Stimulated activated CD8-positive, alpha-beta memory T cell treated with anti-CD3 and anti-CD28 coated beads, Interleukin-7, amount 100 ng/mL, for 48 hours (primary cell): ENCODE measurements at regions not wholly inside any gene's neighbourhood (a gene's known extent, or its start where the extent isn't known, plus 50 kb on each side); places are given as distances from the start of the nearest gene placed in this dataset.
A peak's percentile ranks its signal among the peaks of the same experiment; 100 is the strongest.
"Not testable (repeated sequence)": the region's sequence is repeated elsewhere in the genome, so short reads cannot be mapped to it uniquely, and the experiment has no call there.

Experiments used
- DNase-seq, 2 donors: peaks; one replicate each; pipeline ENCODE4 v3.0.0-alpha.2; 2020; ENCODE audit warnings: low read depth in 1 of 2; ENCODE audit errors: extremely low read depth in 1 of 2

- no peak for DNase-seq
Observed at GRCh38 chr6:27854421-27854820, 57.8 kb downstream of the OR2B2 start.

- DNase-seq: no peak
Observed at GRCh38 chr6:27851440-27851839, 60.8 kb downstream of the OR2B2 start.

- DNase-seq: not testable (repeated sequence)
Observed at GRCh38 chr6:27849001-27849400, 63.2 kb downstream of the OR2B2 start.

GRCh38 chr6:27847706-27848105 is 64.5 kb downstream of the OR2B2 start:
- no peak for DNase-seq

GRCh38 chr6:27840572-27840971 is 71.6 kb downstream of the OR2B2 start:
- DNase-seq: no peak

GRCh38 chr6:27839626-27840475 is 72.3 kb downstream of the OR2B2 start:
- no peak for DNase-seq

GRCh38 chr6:27838945-27839625 is 73.1 kb downstream of the OR2B2 start:
- DNase-seq: peak in 1 of 2 donors; percentile 32

- DNase-seq: peak; percentile 55 to 71
Observed at GRCh38 chr6:27838058-27838944, 73.9 kb downstream of the OR2B2 start.

- DNase-seq: no peak
Observed at GRCh38 chr6:27837625-27838057, 74.6 kb downstream of the OR2B2 start.

GRCh38 chr6:27836783-27837624 is 75.2 kb downstream of the OR2B2 start:
- DNase-seq: peak in 1 of 2 donors; percentile 62

GRCh38 chr6:27836141-27836782 is 75.9 kb downstream of the OR2B2 start:
- no peak for DNase-seq

GRCh38 chr6:27834879-27835549 is 77.2 kb downstream of the OR2B2 start:
- no peak for DNase-seq

- no peak for DNase-seq
Observed at GRCh38 chr6:27834384-27834783, 77.8 kb downstream of the OR2B2 start.

- peak in 1 of 2 donors; percentile 72 for DNase-seq
Observed at GRCh38 chr6:27831434-27832081, 80.6 kb downstream of the OR2B2 start.

- DNase-seq: not testable (repeated sequence)
Observed at GRCh38 chr6:27830600-27831433, 81.4 kb downstream of the OR2B2 start.

GRCh38 chr6:27830212-27830599 is 82.0 kb downstream of the OR2B2 start:
- no peak for DNase-seq

- no peak for DNase-seq
Observed at GRCh38 chr6:27829453-27830211, 82.6 kb downstream of the OR2B2 start.
